ENCODE measurements at regions not wholly inside any gene's neighbourhood (a gene's known extent, or its start where the extent isn't known, plus 50 kb on each side); places are given as distances from the start of the nearest gene placed in this dataset.

DNA sequence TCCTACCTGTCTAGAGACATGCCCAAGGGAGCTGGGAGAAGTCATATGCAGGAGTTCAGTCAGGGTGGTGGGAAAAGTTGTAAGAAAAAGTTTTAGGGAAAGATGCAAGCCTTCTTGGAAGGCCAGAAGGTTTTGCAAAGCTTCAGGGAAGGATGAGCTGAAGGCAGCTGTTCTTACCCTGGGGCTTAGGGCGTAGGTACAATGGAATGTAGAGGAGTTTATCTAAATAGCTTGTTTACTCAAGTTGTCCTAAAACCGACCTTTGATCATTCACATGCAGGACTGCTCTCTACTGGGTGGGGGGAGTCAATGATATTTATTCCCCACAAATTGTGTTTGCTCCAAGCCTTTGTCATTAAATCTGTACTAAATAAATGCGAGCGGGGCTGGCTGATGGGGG, 277.0 kb downstream of the CRPPA start:
- DNase-seq (ENCODE audit: low spot score) = no peak

DNA sequence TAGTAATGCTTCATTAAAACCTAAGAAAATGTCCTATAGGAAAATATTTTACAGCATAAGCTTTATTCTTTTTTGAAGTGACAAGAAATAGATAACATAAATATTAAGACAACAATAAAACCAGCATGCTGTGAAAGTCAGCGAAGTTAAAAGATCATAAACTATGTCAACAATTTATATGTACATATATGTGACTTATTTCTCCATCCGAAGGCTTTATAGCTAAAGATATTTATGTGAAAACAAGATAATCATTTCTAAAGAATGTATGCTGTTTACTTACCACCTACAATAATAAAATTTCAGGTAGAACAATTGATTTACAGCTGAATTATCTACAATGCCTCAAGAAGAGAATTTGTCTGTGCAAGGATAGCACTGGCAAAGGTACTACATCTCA, 283.4 kb downstream of the CRPPA start:
- DNase-seq (ENCODE audit: low spot score) = no peak

DNA sequence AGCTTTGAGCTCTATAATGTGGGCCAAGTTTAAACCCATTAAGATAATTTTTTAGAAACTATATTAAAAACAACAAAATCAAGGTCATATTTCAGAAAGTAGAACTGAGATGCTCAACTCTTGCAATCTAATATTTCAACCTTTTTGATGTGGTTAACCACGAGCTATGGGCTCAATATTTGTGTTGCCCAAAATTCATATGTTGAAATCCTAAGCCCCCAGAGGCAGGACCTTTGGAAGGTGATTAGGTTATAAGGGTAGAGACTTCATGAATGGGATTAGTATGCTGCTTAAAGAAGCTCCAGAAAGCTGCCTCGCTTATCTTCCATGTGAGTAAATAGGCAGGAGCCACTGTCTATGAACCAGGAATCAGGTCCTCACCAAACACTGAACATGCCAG, 284.4 kb downstream of the CRPPA start:
- DNase-seq (ENCODE audit: low spot score) = no peak

DNA sequence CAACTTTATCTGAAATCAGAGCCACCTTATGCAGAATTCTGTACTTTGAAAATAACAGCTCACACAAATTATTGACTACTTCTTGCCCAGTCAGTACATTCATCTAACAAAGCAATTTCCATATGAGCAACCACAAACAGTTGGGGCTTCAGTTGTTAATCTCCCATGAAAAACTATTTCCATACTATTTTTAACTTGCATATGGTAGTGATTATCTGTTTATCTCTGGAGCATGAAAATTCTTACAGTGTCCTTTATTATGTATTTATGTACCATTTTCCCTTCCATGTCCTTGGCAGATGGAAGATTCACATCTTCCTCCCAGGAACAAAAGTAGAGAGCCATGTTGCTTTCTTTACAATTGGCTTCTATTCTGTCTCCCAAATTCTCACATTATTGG, 285.7 kb downstream of the CRPPA start:
- no peak for DNase-seq (ENCODE audit: low spot score)

DNA sequence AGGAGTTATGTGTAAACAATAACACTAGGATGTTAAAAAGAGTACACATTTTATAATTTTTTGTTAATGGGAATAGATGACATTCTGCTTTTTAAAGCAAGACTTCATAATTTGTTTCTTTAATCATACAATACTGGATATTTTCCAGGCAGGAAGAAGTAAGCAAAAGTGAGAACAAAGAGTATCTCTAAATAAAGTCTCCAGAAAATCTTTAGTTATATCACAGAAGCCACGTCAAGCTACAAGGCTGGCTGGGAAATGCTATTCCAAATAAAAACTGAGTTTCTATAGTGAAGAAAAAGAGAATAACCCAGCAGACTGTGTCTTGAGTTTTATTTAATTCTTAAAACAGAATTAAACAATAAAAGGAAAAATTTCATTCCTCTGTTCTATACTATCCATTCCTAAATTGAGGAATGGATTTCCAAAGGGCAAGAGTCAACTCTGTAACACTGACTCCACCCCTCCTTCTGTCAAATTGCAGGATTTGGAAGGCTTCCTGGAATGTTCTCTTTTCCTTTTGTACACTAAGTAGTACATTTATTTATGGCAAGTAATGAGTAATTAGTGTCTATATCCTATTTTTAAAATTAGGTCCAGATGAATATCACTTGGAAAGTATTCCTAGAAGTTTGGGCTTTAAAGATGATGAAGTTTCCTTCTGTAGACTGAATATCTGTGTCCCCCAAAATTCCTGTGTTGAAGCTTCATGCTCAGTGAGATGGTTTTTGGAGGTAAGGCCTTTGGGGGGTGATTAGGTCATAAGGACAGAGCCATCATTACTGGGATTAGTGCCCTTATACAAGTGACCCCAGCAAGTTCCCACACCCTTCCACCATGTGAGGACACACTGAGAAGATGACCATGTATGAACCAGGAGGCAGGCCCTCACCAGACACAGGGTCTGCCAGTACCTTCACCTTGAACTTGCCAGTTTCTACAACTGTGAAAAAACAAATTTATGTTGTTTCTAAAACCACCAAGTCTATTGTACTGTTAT, 290.9 kb downstream of the CRPPA start:
- DNase-seq (ENCODE audit: low spot score) = no peak

DNA sequence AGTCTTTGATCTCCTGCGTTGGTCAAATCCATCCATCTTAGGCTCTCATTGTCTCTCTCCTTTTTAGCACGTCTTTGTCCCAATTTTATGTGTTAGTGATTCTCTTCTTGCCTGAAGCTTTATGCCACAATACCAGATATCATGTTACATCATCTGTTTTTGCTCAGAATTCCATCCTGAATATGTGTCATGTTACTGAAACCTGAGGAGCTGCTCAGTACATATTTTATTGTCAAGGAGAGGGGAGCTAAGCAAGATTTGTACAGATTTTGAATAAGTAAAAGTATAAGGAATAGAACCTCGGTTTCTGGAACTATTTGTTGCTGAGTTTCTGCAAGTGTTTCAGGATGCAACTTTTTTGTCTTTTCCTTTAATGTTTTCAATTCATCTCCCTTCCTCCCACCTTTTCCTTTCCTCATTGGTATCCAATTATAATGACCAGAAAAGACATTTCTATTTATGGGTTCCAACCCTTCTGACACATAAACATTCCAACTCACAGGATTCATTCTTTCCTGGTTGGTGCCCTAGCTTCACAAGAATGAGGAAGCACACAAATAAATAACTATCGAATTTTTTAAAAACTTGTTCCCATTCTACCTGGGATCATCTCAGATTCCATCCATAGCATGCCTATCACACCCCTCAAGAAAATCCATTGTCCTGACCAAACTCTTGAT, 291.8 kb downstream of the CRPPA start:
- no peak for DNase-seq (ENCODE audit: low spot score)

DNA sequence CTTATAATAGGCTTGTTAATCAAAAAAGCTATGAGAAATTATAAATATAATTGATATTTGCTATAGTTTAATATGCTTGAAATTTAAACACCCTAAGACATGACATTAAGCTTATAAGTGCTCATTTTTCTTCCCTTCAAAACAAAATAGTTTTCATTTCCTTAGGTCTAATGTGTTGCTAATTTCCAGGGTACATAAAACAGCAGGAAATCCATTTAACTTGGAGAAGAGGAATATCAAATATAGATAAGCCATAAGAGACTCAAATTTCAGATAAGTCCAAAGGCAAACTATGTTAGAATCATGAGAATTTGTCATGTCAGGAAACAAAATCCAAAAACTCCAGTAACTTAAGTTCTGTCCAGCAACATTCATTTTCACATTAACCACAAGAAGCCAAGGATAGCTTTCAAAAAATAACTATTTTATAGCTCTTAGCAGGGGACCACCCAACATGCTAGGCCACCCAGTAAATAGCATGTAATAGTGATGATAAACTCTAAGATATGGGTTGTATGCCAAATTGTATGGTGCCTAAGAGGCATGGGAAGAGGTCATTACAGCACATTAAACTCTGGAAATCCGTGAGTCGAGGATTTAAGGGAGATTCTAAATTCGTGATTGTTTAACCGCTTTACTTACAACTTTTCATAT, 298.1 kb downstream of the CRPPA start:
- DNase-seq (ENCODE audit: low spot score) = no peak

DNA sequence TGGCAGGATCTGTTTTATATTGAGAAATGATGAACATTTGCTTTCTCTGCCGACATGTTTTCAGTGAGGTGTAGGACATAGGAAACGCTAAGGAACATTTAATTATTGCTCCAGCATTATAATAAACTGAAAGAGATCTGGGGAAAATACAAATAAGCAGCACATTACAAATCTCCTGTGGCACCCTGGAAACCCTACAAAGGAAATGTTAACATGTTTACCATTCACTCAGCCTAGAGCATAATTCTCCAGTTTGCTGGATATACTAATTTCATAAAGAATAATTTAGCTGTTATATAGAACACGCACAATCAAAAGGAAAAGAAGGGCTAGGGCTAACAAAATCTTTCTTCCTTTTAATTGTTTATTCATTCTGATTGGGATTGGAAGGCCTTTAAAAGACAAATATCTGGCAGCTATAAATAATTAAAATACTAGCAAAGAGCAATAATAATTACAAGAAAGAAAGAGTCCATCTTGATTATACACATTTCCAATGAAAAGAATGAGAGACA, 299.4 kb downstream of the CRPPA start:
- no peak for DNase-seq (ENCODE audit: low spot score)

DNA sequence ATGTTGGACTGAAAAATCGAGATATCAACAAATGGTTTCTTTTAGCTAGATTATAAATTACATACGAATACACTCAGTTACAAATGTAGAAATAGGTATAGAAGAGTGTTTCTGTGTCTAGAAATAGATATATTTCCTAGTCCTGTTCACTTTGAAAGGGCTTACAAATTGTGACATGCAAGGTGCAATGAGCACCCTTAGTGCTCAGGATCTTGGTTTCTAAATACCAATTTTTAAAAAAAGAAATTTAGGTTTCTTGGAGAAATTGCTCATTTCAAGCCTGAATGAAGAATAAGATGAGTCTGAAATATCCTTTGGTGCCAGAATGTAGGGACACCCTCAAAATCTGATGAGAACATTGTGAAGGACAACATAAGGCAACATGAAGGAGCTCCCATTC, 306.0 kb downstream of the CRPPA start:
- DNase-seq (ENCODE audit: low spot score) = no peak

DNA sequence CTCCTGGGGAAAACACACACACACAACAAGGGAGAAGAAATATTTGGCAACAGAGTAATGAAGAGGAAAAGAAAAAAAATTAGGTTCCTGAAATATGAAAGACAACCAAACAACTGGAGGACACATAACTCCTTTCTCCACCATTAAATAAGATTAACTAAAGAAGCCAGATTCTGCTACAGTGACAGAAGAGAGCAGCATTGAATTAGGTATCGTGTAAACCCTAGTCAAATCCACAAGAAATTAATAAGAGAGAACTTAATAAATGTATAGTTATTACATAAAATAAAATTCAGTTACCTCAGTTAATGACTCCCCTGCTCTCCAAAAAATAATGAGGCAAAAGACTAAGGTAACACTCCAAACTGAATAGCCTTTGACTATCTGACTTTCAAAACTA, 306.7 kb downstream of the CRPPA start:
- DNase-seq (ENCODE audit: low spot score) = no peak

DNA sequence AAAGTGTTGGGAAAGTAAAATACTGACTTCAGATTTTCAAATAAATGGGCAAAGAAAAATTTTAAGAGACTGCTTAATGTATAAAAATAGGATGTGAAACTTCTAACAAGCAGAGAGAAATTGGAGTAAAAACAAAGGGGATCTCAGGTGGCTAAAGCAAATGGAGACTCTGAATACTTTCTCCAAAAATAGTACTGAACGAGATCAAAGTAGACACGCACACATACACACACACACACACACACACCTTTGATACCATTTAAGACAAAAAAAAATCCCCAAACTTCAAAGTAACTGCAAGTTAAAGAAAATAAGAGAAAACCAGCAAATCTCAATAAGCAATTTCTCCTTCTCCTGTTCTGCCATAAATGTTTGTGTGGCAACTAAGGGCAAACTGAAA, 307.3 kb downstream of the CRPPA start:
- DNase-seq (ENCODE audit: low spot score) = no peak

DNA sequence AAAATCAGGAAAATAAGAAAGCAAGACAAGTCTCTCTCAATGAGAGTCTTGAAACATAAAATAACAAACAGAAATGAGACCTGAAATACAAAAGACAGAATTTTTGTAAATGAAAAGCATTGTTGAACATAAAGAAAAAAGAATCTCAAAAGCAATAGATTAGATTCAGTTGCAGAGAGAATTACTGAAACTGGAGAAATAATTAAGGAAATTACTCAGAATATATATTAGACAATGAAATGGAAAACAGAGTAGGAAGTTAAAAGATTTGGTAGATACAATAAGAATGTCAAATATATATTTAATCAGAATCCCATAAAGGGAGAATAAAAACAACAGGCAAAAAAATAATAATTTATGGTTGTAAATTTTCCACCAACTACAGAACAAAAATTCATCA, 308.3 kb downstream of the CRPPA start:
- no peak for DNase-seq (ENCODE audit: low spot score)

DNA sequence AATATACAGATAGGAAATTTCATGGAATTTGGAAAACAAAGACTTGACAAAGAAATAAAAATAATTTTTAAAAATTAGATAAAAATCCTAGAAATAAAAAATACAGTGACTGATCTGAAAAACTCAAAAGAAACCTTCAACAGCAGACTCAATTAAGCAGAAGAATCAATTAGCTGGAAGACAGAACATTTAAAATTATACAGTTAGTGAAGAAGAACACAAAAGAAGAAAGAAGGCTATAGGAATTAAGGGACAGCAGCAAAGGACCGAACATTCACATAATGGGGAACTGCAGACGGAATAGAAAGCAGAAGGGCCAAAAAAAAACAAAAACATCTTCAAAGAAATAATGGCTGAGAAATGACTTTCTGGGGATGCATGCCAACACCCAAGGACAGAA, 314.5 kb downstream of the CRPPA start:
- no peak for DNase-seq (ENCODE audit: low spot score)

DNA sequence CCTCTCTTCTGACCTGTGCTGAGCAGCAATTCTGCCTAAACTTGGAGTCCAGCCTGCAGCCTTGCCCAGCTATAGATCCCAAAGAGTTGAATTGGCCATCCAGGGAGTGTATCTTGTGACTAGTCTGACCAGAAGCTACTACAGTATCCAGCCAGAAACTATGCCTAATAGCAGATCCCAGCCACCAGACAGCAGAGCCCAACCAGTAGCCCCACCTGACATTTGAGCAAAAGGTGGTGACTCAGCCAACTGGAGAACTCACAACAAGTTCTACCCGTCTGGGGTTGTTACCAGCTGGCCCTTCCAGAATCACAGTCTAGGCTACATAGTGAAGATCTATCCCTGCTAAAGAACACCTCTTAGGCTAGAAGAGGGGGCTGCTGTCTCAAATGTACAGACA, 315.0 kb downstream of the CRPPA start:
- no peak for DNase-seq (ENCODE audit: low spot score)

DNA sequence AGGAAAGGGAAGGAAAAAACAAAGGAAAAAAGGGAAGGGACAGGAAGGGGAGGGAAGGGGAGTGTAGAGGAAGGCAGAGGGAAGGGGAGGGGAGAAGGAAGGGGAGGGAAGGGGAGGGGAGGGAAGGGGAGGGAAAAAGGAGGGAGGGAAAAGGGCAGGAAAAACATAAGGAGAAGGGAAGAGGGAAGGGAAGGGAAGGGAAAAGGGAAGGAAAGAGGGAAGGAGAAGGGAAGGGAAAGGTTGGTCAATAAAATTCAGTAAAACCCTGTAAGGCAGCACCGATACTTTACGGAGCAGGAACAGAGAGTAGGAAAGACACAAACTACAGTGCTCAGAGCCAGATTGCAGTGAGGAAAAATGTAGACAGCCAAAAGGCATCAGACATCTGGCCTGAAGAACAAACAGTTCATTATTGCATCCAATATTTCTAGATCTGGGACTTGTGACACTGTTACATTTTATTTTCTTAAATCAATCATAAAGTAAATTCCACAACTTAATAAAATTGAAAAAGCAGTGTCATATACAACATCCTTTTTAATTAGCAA, 322.0 kb downstream of the CRPPA start:
- DNase-seq (ENCODE audit: low spot score) = no peak

DNA sequence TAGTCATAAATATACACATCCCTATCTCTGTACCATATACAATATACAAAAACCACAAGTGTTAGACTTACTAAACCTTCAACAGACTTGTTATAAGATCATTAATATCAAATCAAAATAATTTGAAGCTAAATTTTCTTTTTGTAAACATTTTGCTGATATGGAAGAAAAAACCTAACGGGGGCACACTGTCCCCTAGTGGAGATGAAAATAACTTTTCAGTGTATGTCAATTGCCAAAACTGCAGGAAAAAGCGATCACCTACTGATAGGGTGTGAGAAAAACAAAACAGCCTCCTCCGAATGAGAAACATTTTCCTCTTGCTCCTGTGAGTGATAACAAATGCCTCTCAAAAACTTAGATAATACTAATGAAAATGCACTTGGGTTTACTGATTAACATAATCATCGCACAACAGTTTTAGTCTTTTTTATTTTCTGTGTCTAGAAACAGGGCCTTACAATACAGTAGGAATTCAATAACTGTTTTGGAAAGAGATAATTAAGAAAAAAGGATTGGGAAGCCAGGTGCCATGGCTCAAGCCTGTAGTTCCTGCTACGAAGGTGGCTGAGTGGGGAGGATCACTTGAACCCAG, 322.7 kb downstream of the CRPPA start:
- no peak for DNase-seq (ENCODE audit: low spot score)

DNA sequence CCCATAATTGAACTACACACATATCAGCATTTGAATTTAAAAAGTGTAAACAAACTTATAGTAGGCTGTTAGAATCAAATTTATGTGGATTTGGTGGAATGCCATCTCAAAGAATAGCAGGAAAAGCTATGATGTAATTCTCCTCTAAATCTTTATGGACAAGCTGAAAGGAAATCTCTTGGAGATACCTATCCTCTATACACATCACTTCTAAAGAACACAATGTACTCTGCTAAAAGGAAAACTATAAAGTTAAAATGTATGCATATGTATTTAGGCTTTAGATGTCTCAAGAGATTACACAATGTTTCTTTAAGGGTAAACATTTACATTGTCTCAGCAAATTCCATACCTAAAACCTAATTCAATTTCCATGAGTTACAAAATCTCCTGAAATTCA, 323.3 kb downstream of the CRPPA start:
- DNase-seq (ENCODE audit: low spot score) = no peak

DNA sequence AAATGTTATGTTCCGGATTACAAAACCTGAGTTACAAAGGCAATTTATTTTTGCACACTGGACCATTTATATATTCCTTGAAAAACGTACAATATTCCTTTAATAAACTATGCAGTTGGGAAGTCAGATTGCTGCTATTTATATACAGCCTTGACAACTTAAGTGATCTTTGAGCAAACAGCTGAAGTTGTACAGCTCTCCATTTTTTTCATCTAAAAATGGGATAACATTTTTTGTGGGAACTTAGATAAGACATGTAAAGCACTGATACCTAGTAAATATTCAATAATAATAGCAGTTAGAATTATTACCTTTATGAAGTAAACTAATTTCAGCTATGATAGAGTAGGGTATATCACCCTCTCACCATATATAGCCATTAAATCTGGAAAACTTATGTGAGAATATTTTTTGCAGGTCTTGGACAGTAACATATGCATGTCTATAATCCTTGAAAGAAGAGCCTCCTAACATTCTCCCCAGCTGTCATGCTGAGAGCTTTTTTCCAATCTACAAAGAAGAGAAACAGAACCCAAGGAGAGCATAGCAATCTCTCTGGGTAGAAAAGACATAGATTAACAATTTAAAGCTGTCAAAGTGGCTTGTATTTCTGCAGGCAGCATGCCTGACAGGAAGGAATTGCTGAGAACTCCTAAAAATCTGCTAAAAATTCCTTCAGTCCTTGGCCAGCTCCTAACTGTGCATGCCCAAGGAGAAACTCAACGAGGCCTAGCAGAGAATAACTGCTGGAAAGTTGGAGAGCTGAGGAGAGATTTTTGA, 326.0 kb downstream of the CRPPA start:
- no peak for DNase-seq (ENCODE audit: low spot score)

DNA sequence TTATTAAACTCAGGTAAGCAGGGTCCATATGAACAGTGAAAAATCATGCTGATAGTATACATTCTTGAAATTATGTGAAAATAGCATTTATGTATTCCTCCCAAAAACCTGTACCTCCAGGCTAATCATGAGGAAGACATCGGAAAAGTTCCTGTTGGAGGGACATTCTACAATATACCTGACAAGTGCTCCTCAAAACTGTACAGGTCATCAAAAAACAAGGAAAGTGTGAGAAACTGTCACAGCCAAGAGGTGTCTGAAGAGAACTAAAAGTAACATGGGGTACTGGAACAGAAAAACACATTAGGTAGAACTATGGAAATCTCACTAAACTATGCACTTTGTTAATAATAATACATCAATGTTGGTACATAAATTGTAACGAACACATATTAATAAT, 326.7 kb downstream of the CRPPA start:
- no peak for DNase-seq (ENCODE audit: low spot score)

DNA sequence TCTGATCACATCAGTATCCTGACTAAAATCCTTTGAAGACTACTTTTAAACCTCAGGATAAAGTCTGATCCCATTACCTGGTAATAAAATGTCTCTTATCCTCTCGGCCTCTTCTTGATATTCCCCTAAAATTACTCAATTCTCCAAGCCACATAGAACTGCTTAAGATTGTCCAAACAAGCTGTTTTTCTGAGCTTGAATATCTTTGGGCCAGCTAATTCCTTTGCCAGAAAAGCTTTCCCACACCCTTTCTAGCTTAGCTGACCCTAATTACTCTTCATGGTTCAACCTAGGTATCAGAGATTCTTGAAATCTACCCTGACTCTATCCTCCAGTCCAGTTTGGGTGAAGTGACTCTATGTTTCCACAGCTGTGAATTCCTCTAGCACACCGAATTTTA, 328.6 kb downstream of the CRPPA start:
- no peak for DNase-seq (ENCODE audit: low spot score)

DNA sequence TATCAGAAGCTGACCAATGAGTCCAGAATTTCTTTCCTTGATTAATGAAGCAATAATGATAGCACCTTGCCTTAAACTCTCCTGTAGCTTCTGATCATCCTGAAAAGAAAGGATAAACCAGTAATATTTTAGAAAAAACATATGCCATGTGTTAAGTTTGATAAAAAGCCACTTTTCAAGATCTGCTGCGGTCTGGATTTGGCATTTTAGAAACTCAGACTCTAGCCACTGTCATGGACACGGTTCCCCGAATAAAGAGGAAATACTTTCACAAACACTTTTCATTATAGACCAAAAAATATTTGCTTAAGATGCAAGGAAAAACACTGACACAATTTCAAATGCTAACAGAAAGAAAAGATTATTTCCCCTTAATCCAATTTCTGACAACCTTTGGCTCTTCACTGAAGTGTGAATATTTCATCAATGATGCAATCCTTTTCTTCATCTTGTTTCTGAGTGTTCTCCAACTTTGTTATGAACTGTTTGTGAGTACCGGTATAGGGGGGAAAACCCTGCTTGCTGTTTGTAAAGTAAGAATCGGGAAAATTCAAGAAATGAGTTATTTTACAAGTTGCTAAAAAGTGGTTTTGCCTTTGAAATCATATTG, 329.5 kb downstream of the CRPPA start:
- DNase-seq (ENCODE audit: low spot score) = no peak

Measured in left forelimb (tissue), 1 donor.